ENCODE measurements at regions not wholly inside any gene's neighbourhood (a gene's known extent, or its start where the extent isn't known, plus 50 kb on each side); places are given as distances from the start of the nearest gene placed in this dataset.

- Histone ChIP-seq H4K20me1 (ENCODE audit: insufficient read depth, low read length) (no peaks in the 10 kb centered on the region), H3K9ac (ENCODE audit: low read length) (no peak overlapping the region), H3K27ac (ENCODE audit: low read length) (no peak overlapping the region), H3K9me3 (replicated peaks; ENCODE audit: insufficient read depth, low read length) (no peaks in the 10 kb centered on the region), H3F3A (ENCODE audit: insufficient read depth, low read length) (no peaks in the 10 kb centered on the region), H3K27me3 (replicated peaks; ENCODE audit: insufficient read depth, low read length) (no peaks in the 10 kb centered on the region), H3K4me1 (ENCODE audit: low read length) (no peaks in the 10 kb centered on the region), H3K4me2 (ENCODE audit: low read depth, low read length) (no peak overlapping the region), H2AFZ (ENCODE audit: low read length) (no peak overlapping the region), H3K79me2 (ENCODE audit: low read length) (no peaks in the 10 kb centered on the region), H3K9me2 (replicated peaks; ENCODE audit: insufficient read depth, low read length) (no peaks in the 10 kb centered on the region), H3K4me3 (ENCODE audit: low read length) (no peak overlapping the region), H3K36me3 (replicated peaks; ENCODE audit: insufficient read depth, low read length) (no peaks in the 10 kb centered on the region)
- no peak for DNase-seq
- TF ChIP-seq EZH2phosphoT487 (IDR thresholded peaks at IDR 0.05; ENCODE audit: low read length), result no peak
- TF ChIP-seq CTCF (IDR thresholded peaks at IDR 0.05; ENCODE audit: low read length), result no peak
- no peak for TF ChIP-seq EZH2 (optimal IDR thresholded peaks at IDR 0.05; ENCODE audit: low read depth, low read length)
Observed at GRCh38 chr3:83393276-83393675, 1565.5 kb upstream of the CADM2 start.

GRCh38 chr3:83403927-83404326 is 1554.9 kb upstream of the CADM2 start:
- H3K79me2 ChIP-seq (ENCODE audit: low read length), result no peaks in the 10 kb centered on the region
- H3K36me3 ChIP-seq (replicated peaks; ENCODE audit: insufficient read depth, low read length), result no peaks in the 10 kb centered on the region
- no peak for DNase-seq
- H3K9me3 ChIP-seq (replicated peaks; ENCODE audit: insufficient read depth, low read length), result no peaks in the 10 kb centered on the region
- no peak overlapping the region for H3K4me3 ChIP-seq (ENCODE audit: low read length)
- no peak overlapping the region for H3K9ac ChIP-seq (ENCODE audit: low read length)
- no peak overlapping the region for H3K4me2 ChIP-seq (ENCODE audit: low read depth, low read length)
- no peaks in the 10 kb centered on the region for H3K4me1 ChIP-seq (ENCODE audit: low read length)
- H4K20me1 ChIP-seq (ENCODE audit: insufficient read depth, low read length), result no peaks in the 10 kb centered on the region
- H3K27me3 ChIP-seq (replicated peaks; ENCODE audit: insufficient read depth, low read length), result no peaks in the 10 kb centered on the region
- no peak overlapping the region for H2AFZ ChIP-seq (ENCODE audit: low read length)
- H3K27ac ChIP-seq (ENCODE audit: low read length), result no peak overlapping the region
- H3K9me2 ChIP-seq (replicated peaks; ENCODE audit: insufficient read depth, low read length), result no peaks in the 10 kb centered on the region
- no peaks in the 10 kb centered on the region for H3F3A ChIP-seq (ENCODE audit: insufficient read depth, low read length)
- TF ChIP-seq CTCF (IDR thresholded peaks at IDR 0.05; ENCODE audit: low read length), result no peak
- no peak for TF ChIP-seq EZH2phosphoT487 (IDR thresholded peaks at IDR 0.05; ENCODE audit: low read length)
- TF ChIP-seq EZH2 (optimal IDR thresholded peaks at IDR 0.05; ENCODE audit: low read depth, low read length), result no peak

GRCh38 chr3:83426300-83426699 is 1532.5 kb upstream of the CADM2 start:
- Histone ChIP-seq H3K36me3 (replicated peaks; ENCODE audit: insufficient read depth, low read length) (no peaks in the 10 kb centered on the region), H3K9me3 (replicated peaks; ENCODE audit: insufficient read depth, low read length) (no peaks in the 10 kb centered on the region), H3K9ac (ENCODE audit: low read length) (no peak overlapping the region), H3K4me2 (ENCODE audit: low read depth, low read length) (no peak overlapping the region), H3F3A (ENCODE audit: insufficient read depth, low read length) (no peaks in the 10 kb centered on the region), H3K27ac (ENCODE audit: low read length) (no peak overlapping the region), H3K79me2 (ENCODE audit: low read length) (no peaks in the 10 kb centered on the region), H4K20me1 (ENCODE audit: insufficient read depth, low read length) (no peaks in the 10 kb centered on the region), H3K4me3 (ENCODE audit: low read length) (no peak overlapping the region), H3K27me3 (replicated peaks; ENCODE audit: insufficient read depth, low read length) (no peaks in the 10 kb centered on the region), H2AFZ (ENCODE audit: low read length) (no peak overlapping the region), H3K9me2 (replicated peaks; ENCODE audit: insufficient read depth, low read length) (no peaks in the 10 kb centered on the region), H3K4me1 (ENCODE audit: low read length) (no peaks in the 10 kb centered on the region)
- TF ChIP-seq CTCF (IDR thresholded peaks at IDR 0.05; ENCODE audit: low read length) (no peak), EZH2 (optimal IDR thresholded peaks at IDR 0.05; ENCODE audit: low read depth, low read length) (no peak), EZH2phosphoT487 (IDR thresholded peaks at IDR 0.05; ENCODE audit: low read length) (no peak)
- no peak for DNase-seq
